ENCODE measurements at regions not wholly inside any gene's neighbourhood (a gene's known extent, or its start where the extent isn't known, plus 50 kb on each side); places are given as distances from the start of the nearest gene placed in this dataset.

DNA sequence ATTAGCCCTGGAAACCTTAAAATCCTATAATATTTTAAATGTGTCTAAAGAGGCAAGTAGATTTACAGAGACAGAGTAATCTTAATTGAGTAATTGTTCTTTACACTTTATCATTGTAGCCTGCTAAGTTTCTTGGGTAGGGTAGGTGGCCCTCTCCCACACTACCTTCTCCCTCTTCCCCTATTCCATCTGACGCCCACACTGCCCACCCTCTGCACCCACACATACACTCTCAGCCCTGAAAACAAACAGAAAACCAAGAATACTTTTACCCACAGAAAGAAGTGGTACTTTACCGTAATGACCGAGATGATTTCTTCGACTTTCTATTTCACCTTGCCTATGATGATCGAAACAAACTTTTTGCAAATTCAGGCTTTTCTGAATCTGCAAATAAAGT, 320.4 kb upstream of the OBI1 start:
- H3K27me3 ChIP-seq (ENCODE audit: control insufficient read depth, insufficient read depth, low read length) = no peaks in the 10 kb centered on the region
- H3K27ac ChIP-seq (ENCODE audit: low read depth, low read length) = no peak overlapping the region
- H3K4me1 ChIP-seq (ENCODE audit: control insufficient read depth, insufficient read depth, low read length) = no peaks in the 10 kb centered on the region
- H3K36me3 ChIP-seq (ENCODE audit: control insufficient read depth, insufficient read depth, low read length) = no peaks in the 10 kb centered on the region
- H3K9me3 ChIP-seq (ENCODE audit: control insufficient read depth, insufficient read depth, low read length) = no peaks in the 10 kb centered on the region
- H3K9ac ChIP-seq (ENCODE audit: low read depth, low read length) = no peak overlapping the region
- no peak overlapping the region for H3K4me3 ChIP-seq (ENCODE audit: low read depth, low read length)

DNA sequence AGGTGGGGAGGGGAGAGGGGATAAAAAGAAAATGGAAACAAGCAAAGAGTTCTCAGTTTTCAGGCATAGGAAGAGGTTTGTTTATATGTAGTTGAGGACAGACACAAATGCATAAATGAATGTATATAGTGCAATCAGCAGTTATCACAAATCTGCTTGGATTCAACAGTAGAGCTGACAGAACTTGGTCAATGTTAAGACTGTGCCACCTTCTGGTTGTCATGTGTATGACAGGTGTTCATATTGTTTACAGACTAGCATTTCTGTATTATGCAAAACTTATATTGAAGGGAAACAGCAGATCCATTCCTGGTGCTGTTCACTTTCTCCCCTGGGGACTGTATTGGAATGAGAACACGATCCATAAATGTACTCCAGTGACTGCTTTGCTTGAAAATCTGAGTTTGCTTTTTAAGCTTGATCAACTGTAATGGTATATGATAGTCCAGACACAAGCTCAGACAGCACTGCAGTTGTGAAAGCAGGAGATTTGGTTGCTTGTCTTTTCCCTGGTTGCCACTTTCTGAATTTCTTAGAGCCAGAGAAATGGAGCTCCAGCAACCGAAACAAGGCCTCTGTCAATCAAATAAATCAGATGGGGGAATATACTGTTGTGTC, 319.5 kb upstream of the OBI1 start:
- Histone ChIP-seq H3K27ac (ENCODE audit: low read depth, low read length) (no peak overlapping the region), H3K9me3 (ENCODE audit: control insufficient read depth, insufficient read depth, low read length) (no peaks in the 10 kb centered on the region), H3K9ac (ENCODE audit: low read depth, low read length) (no peak overlapping the region)

DNA sequence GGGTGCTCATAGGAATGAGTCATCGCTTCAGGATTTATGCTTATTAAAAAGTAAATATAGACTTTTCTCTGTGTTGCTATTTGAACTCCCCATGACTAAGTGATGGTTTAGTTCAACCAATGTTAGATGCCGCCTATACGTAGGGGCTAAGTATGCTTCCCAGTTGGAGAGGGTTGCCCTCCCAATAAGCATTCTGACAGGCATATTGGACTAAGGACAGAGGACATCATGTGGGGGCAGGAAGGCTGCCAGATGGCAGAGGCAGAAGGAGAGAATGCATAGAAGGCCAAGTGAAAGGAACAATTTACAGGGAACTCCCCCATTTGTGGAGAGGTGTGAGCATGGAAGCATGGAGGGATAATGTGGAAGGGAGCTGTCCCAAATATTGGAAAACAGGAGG, 318.4 kb upstream of the OBI1 start:
- no peak overlapping the region for H3K9ac ChIP-seq (ENCODE audit: low read depth, low read length)
- no peak overlapping the region for H3K27ac ChIP-seq (ENCODE audit: low read depth, low read length)
- H3K36me3 ChIP-seq (ENCODE audit: control insufficient read depth, insufficient read depth, low read length) = no peaks in the 10 kb centered on the region

More for the DNA sequence above, 319.5 kb upstream of the OBI1 start:
- H3K27me3 ChIP-seq (ENCODE audit: control insufficient read depth, insufficient read depth, low read length) = no peaks in the 10 kb centered on the region
- H3K4me1 ChIP-seq (ENCODE audit: control insufficient read depth, insufficient read depth, low read length) = no peaks in the 10 kb centered on the region
- no peaks in the 10 kb centered on the region for H3K36me3 ChIP-seq (ENCODE audit: control insufficient read depth, insufficient read depth, low read length)
- no peak overlapping the region for H3K4me3 ChIP-seq (ENCODE audit: low read depth, low read length)

GRCh38 chr13:78976696-78977095, 317.7 kb upstream of the OBI1 start:
- no peaks in the 10 kb centered on the region for H3K27me3 ChIP-seq (ENCODE audit: control insufficient read depth, insufficient read depth, low read length)
- H3K9me3 ChIP-seq (ENCODE audit: control insufficient read depth, insufficient read depth, low read length) = no peaks in the 10 kb centered on the region
- H3K4me3 ChIP-seq (ENCODE audit: low read depth, low read length) = no peak overlapping the region
- no peak overlapping the region for H3K27ac ChIP-seq (ENCODE audit: low read depth, low read length)
- no peak overlapping the region for H3K9ac ChIP-seq (ENCODE audit: low read depth, low read length)
- no peaks in the 10 kb centered on the region for H3K4me1 ChIP-seq (ENCODE audit: control insufficient read depth, insufficient read depth, low read length)
- no peaks in the 10 kb centered on the region for H3K36me3 ChIP-seq (ENCODE audit: control insufficient read depth, insufficient read depth, low read length)

More for the DNA sequence above, 318.4 kb upstream of the OBI1 start:
- H3K27me3 ChIP-seq (ENCODE audit: control insufficient read depth, insufficient read depth, low read length) = no peaks in the 10 kb centered on the region
- no peaks in the 10 kb centered on the region for H3K9me3 ChIP-seq (ENCODE audit: control insufficient read depth, insufficient read depth, low read length)
- H3K4me3 ChIP-seq (ENCODE audit: low read depth, low read length) = no peak overlapping the region
- no peaks in the 10 kb centered on the region for H3K4me1 ChIP-seq (ENCODE audit: control insufficient read depth, insufficient read depth, low read length)

DNA sequence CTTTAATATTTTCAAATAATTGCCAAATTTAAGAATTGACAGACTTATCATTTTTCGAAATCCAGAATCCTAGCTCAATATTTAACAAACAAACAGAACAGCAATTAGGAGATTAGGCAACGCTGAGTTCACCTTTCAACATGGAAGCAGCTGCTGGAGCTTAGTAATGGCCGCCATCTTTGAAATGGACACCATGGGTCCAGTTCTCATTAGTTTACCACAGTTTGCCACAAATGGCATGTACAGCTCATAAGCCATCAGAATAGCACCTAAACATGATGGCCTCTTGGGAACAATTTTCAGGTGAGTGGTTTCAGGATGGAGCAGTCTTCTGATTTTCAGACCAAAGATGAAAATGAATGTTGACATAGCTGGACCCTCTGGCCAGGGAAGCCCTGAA, 313.6 kb upstream of the OBI1 start:
- Histone ChIP-seq H3K9me3 (ENCODE audit: control insufficient read depth, insufficient read depth, low read length) (no peaks in the 10 kb centered on the region), H3K4me3 (ENCODE audit: low read depth, low read length) (no peak overlapping the region), H3K36me3 (ENCODE audit: control insufficient read depth, insufficient read depth, low read length) (no peaks in the 10 kb centered on the region), H3K9ac (ENCODE audit: low read depth, low read length) (no peak overlapping the region), H3K4me1 (ENCODE audit: control insufficient read depth, insufficient read depth, low read length) (no peaks in the 10 kb centered on the region), H3K27me3 (ENCODE audit: control insufficient read depth, insufficient read depth, low read length) (no peaks in the 10 kb centered on the region), H3K27ac (ENCODE audit: low read depth, low read length) (no peak overlapping the region)

DNA sequence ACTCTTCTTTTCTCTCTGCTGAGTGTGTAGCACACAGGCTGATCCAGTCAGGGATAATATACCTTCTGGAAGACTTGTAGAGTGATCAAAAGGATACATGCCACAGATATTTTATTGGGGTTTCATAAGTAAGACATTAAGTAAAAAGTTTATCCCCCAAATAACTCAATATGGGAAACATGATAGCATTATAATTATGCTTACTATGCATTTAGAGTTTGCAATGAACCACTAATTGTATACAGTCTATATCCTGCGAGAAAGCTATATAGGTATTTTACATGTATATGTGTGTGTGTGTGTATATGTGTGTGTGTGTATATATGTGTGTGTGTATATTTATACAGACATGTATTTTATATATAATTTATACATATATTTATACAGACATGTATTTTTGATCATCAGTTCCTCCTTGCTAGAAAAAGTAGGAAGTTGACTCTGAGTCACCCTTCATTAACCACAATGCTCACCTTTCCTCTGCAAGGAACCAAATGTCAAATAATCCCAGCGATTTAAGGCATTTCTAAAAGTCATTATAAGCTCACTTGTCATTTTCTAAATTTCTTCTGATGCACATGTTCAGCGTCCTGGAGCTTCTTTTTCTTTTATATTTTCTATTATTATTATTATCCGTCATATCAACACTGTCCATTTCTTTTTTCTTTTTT, 312.5 kb upstream of the OBI1 start:
- Histone ChIP-seq H3K36me3 (ENCODE audit: control insufficient read depth, insufficient read depth, low read length) (no peaks in the 10 kb centered on the region), H3K27ac (ENCODE audit: low read depth, low read length) (no peak overlapping the region), H3K9ac (ENCODE audit: low read depth, low read length) (no peak overlapping the region), H3K4me3 (ENCODE audit: low read depth, low read length) (no peak overlapping the region), H3K4me1 (ENCODE audit: control insufficient read depth, insufficient read depth, low read length) (no peaks in the 10 kb centered on the region), H3K27me3 (ENCODE audit: control insufficient read depth, insufficient read depth, low read length) (no peaks in the 10 kb centered on the region), H3K9me3 (ENCODE audit: control insufficient read depth, insufficient read depth, low read length) (no peaks in the 10 kb centered on the region)

GRCh38 chr13:78960881-78961280, 301.9 kb upstream of the OBI1 start:
- H3K27me3 ChIP-seq (ENCODE audit: control insufficient read depth, insufficient read depth, low read length) = no peaks in the 10 kb centered on the region

DNA sequence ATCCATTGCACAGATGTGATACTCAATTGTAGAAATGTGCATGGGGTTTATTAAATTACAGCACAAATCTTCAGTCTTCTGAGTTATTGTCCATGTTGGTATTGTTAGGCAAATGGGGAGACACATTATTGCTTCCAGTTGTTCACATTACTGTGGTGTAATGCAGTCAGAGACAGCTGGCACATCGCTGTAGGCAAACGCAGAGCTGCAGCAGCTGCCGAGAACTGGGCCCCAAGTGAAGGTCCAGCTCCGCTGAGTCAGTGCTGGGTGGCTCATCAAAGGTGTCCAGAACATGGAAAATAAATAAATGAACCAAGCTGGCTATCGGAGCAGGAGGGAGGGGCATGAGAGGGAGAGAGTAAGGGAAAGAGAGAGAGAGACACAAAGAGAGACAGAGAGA, 299.1 kb upstream of the OBI1 start:
- H3K4me1 ChIP-seq (ENCODE audit: control insufficient read depth, insufficient read depth, low read length) = no peaks in the 10 kb centered on the region

More at GRCh38 chr13:78960881-78961280, 301.9 kb upstream of the OBI1 start:
- no peaks in the 10 kb centered on the region for H3K4me1 ChIP-seq (ENCODE audit: control insufficient read depth, insufficient read depth, low read length)
- H3K9me3 ChIP-seq (ENCODE audit: control insufficient read depth, insufficient read depth, low read length) = no peaks in the 10 kb centered on the region
- H3K9ac ChIP-seq (ENCODE audit: low read depth, low read length) = no peak overlapping the region
- H3K36me3 ChIP-seq (ENCODE audit: control insufficient read depth, insufficient read depth, low read length) = no peaks in the 10 kb centered on the region
- no peak overlapping the region for H3K4me3 ChIP-seq (ENCODE audit: low read depth, low read length)
- no peak overlapping the region for H3K27ac ChIP-seq (ENCODE audit: low read depth, low read length)

DNA sequence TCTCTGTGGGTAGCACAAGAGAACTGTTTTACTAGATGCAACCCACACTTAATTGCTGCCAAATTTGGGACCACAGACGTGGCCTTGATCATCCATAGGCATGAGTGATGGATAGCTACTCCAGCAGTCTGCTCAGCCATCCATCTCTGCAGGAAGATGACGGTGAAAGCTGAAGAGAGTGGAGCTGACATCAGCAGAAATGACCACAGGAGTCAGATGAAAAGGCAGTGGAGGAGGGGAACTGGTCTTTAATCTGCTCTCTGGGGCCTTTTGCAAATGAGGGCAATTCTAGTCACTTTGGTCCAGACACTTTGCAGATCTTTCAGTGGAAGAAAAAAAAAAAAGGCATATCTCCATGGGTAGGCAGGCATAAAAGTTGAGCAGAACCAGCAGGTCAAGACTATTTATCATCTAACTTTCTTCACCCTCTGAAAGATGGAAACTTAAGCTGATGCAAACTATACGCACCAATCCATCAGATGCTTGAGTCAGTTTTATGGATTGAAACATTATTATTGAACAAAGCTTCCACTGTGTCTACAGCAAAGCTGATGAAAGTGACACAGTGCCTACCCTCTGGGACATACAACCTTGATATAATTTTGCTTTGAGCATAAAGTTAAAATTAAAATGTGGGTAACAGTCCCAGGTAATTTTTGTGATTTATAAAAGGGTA, 281.6 kb upstream of the OBI1 start:
- Histone ChIP-seq H3K9ac (ENCODE audit: low read depth, low read length) (no peak overlapping the region), H3K4me1 (ENCODE audit: control insufficient read depth, insufficient read depth, low read length) (no peaks in the 10 kb centered on the region), H3K36me3 (ENCODE audit: control insufficient read depth, insufficient read depth, low read length) (no peaks in the 10 kb centered on the region), H3K9me3 (ENCODE audit: control insufficient read depth, insufficient read depth, low read length) (no peaks in the 10 kb centered on the region), H3K27me3 (ENCODE audit: control insufficient read depth, insufficient read depth, low read length) (no peaks in the 10 kb centered on the region), H3K4me3 (ENCODE audit: low read depth, low read length) (no peak overlapping the region), H3K27ac (ENCODE audit: low read depth, low read length) (no peak overlapping the region)

More for the DNA sequence above, 299.1 kb upstream of the OBI1 start:
- no peaks in the 10 kb centered on the region for H3K9me3 ChIP-seq (ENCODE audit: control insufficient read depth, insufficient read depth, low read length)
- H3K4me3 ChIP-seq (ENCODE audit: low read depth, low read length) = no peak overlapping the region
- H3K36me3 ChIP-seq (ENCODE audit: control insufficient read depth, insufficient read depth, low read length) = no peaks in the 10 kb centered on the region
- H3K9ac ChIP-seq (ENCODE audit: low read depth, low read length) = no peak overlapping the region
- no peaks in the 10 kb centered on the region for H3K27me3 ChIP-seq (ENCODE audit: control insufficient read depth, insufficient read depth, low read length)
- H3K27ac ChIP-seq (ENCODE audit: low read depth, low read length) = no peak overlapping the region

DNA sequence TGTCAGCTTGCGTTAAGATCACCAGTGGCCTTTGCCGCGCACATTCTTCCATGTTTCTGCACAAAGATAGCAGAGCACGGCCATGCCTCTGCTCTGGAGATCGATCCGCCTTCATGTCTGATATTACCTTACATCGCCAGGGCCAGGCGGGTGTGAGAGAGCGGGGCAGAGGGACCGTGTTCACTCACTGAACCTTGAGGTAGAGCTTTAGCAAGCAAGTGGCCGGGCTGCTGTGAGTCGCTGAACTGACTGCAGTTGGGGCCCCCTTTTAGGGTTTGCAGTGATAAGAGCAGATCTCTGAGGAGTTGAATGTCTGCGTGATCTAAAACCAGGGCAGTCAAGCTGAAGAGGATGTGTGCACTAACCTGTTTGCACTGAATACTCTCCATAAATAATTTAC, 275.4 kb upstream of the OBI1 start:
- Histone ChIP-seq H3K9ac (ENCODE audit: low read depth, low read length) (no peak overlapping the region), H3K9me3 (ENCODE audit: control insufficient read depth, insufficient read depth, low read length) (no peaks in the 10 kb centered on the region), H3K36me3 (ENCODE audit: control insufficient read depth, insufficient read depth, low read length) (no peaks in the 10 kb centered on the region), H3K27ac (ENCODE audit: low read depth, low read length) (no peak overlapping the region), H3K4me1 (ENCODE audit: control insufficient read depth, insufficient read depth, low read length) (no peaks in the 10 kb centered on the region), H3K4me3 (ENCODE audit: low read depth, low read length) (no peak overlapping the region), H3K27me3 (ENCODE audit: control insufficient read depth, insufficient read depth, low read length) (no peaks in the 10 kb centered on the region)

DNA sequence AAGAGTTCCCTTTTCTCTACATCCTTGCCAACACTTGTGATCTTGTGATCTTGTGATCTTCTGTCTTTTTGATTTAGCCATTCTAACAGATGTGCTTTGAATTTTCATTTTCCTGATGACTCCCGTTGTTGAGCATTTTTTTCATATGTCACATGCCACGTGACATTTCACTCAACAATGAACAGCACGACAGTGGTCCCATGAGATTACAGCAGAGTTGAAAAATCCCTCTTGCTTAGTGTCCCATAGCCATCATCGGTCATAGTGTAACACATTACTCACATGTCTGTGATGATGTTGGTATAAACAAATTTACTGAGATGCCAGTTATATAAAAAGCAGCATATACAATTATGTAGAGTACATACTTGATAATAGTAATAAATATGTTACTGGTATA, 256.1 kb upstream of the OBI1 start:
- no peaks in the 10 kb centered on the region for H3K27me3 ChIP-seq (ENCODE audit: control insufficient read depth, insufficient read depth, low read length)

More for the DNA sequence above, 256.1 kb upstream of the OBI1 start:
- Histone ChIP-seq H3K4me3 (ENCODE audit: low read depth, low read length) (no peak overlapping the region), H3K27ac (ENCODE audit: low read depth, low read length) (no peak overlapping the region), H3K36me3 (ENCODE audit: control insufficient read depth, insufficient read depth, low read length) (no peaks in the 10 kb centered on the region), H3K9ac (ENCODE audit: low read depth, low read length) (no peak overlapping the region), H3K9me3 (ENCODE audit: control insufficient read depth, insufficient read depth, low read length) (no peaks in the 10 kb centered on the region), H3K4me1 (ENCODE audit: control insufficient read depth, insufficient read depth, low read length) (no peaks in the 10 kb centered on the region)

Data from HUES48 (cell line).